GM23248 (cell line): ENCODE measurements at regions not wholly inside any gene's neighbourhood (a gene's known extent, or its start where the extent isn't known, plus 50 kb on each side); places are given as distances from the start of the nearest gene placed in this dataset.

ENCODE experiments used
- DNase-seq: peaks from one replicate; pipeline ENCODE4 v3.0.0-alpha.2; 2015
- H2AFZ ChIP-seq: fragments of 200-600 bp; sonication (generic); 2 replicates; pipeline ENCODE4 v1.6.1; 2016; ENCODE audit warnings: antibody characterized with exemption
- H3F3A ChIP-seq: fragments of 200-600 bp; sonication (generic); 2 replicates; pipeline ENCODE4 v1.6.1; 2016; ENCODE audit warnings: mild to moderate bottlenecking, antibody characterized with exemption, mixed run types; ENCODE audit not compliant: insufficient read depth
- H3K27ac ChIP-seq: fragments of 200-600 bp; sonication (generic); 2 replicates; pipeline ENCODE4 v1.5.1; 2016; ENCODE audit warnings: mild to moderate bottlenecking
- H3K27me3 ChIP-seq: fragments of 200-600 bp; sonication (generic); replicated peaks from 2 replicates; pipeline ENCODE4 v1.6.1; 2016; ENCODE audit warnings: mild to moderate bottlenecking; ENCODE audit not compliant: insufficient read depth
- H3K36me3 ChIP-seq: fragments of 200-600 bp; sonication (generic); 2 replicates; pipeline ENCODE4 v1.6.1; 2016; ENCODE audit warnings: low read depth, mild to moderate bottlenecking
- H3K4me1 ChIP-seq: fragments of 200-600 bp; sonication (generic); 2 replicates; pipeline ENCODE4 v1.6.1; 2016; ENCODE audit warnings: mild to moderate bottlenecking; ENCODE audit not compliant: insufficient read depth
- H3K4me2 ChIP-seq: fragments of 200-600 bp; sonication (generic); one replicate; pipeline ENCODE4 v1.6.1; 2016; ENCODE audit warnings: mild to moderate bottlenecking; ENCODE audit not compliant: unreplicated experiment
- H3K4me3 ChIP-seq: fragments of 200-600 bp; sonication (generic); 2 replicates; pipeline ENCODE4 v1.5.1; 2016; ENCODE audit warnings: mild to moderate bottlenecking
- H3K79me2 ChIP-seq: fragments of 200-600 bp; sonication (generic); 2 replicates; pipeline ENCODE4 v1.6.1; 2016; ENCODE audit warnings: mild to moderate bottlenecking; ENCODE audit not compliant: insufficient read depth
- H3K9ac ChIP-seq: fragments of 200-600 bp; sonication (generic); 2 replicates; pipeline ENCODE4 v1.6.1; 2016; ENCODE audit warnings: mild to moderate bottlenecking
- H3K9me2 ChIP-seq: fragments of 200-600 bp; sonication (generic); 2 replicates; pipeline ENCODE4 v1.6.1; 2016; ENCODE audit warnings: mixed run types, mild to moderate bottlenecking, moderate library complexity; ENCODE audit not compliant: insufficient read depth
- H3K9me3 ChIP-seq: fragments of 200-600 bp; sonication (generic); one replicate; pipeline ENCODE4 v1.6.1; 2017; ENCODE audit warnings: low read depth
- H4K20me1 ChIP-seq: fragments of 200-600 bp; sonication (generic); 2 replicates; pipeline ENCODE4 v1.6.0; 2016; ENCODE audit not compliant: insufficient read depth
- EZH2 ChIP-seq: fragments of 200-600 bp; sonication (generic); IDR thresholded peaks from 2 replicates; pipeline ENCODE4 v1.6.1; 2018; ENCODE audit warnings: antibody characterized with exemption, mild to moderate bottlenecking; ENCODE audit not compliant: insufficient read depth, poor library complexity, severe bottlenecking
- EZH2phosphoT487 ChIP-seq: fragments of 200-600 bp; sonication (generic); IDR thresholded peaks from 2 replicates; pipeline ENCODE4 v1.6.1; 2018; ENCODE audit warnings: antibody characterized with exemption, moderate library complexity, mild to moderate bottlenecking, low read depth; ENCODE audit not compliant: insufficient read depth
- WGBS, 2 experiments: methylation state at CpG; one replicate each; pipeline ENCODE4 v1.1.6; 2015 to 2017; ENCODE audit warnings: low lambda C conversion rate in 2 of 2, low coverage in 1 of 2; ENCODE audit errors: missing lambda C conversion rate in 2 of 2; 5-methylcytosine and 5-hydroxymethylcytosine counted together
- in situ Hi-C: fragments of 300-500 bp; cut with MboI; formaldehyde crosslinking; loops from 2 replicates; pipeline ENCODE4 v1.15.0; 2020

DNA sequence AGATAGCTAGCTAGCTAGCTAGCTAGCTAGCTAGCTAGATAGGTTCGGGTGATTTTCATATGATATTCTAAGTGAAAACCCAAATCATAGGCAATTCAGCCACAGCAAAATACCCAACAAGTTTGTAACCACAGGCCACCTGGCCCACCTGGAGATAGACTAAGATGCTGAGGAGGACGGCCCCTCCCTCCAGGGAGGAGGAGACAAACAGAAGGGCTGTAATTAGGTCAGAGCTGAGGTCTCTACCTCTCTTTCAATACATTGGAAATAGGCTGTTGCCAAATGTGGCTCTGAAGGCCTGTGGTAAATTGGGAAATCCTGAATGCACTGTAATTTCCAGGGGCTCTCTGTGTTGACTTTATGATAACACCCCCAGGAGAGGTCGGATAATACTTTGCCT lies 382.2 kb downstream of the FGF9 start:
- Histone ChIP-seq H3K79me2 (no peaks in the 10 kb centered on the region), H3F3A (no peaks in the 10 kb centered on the region), H3K27ac (no peak overlapping the region), H3K4me2 (no peak overlapping the region), H3K36me3 (no peaks in the 10 kb centered on the region), H3K9me2 (no peaks in the 10 kb centered on the region), H3K9me3 (no peaks in the 10 kb centered on the region), H3K9ac (no peak overlapping the region), H2AFZ (no peak overlapping the region), H3K27me3 (no peaks in the 10 kb centered on the region), H3K4me3 (no peak overlapping the region), H3K4me1 (no peaks in the 10 kb centered on the region), H4K20me1 (no peaks in the 10 kb centered on the region)
- WGBS, 2 experiments: 37 to 38% methylated on average over 3 of the region's 3 CpGs
- in situ Hi-C loops: no loop called here
- no peak for DNase-seq
- TF ChIP-seq EZH2phosphoT487 (no peak), EZH2 (no peak)

DNA sequence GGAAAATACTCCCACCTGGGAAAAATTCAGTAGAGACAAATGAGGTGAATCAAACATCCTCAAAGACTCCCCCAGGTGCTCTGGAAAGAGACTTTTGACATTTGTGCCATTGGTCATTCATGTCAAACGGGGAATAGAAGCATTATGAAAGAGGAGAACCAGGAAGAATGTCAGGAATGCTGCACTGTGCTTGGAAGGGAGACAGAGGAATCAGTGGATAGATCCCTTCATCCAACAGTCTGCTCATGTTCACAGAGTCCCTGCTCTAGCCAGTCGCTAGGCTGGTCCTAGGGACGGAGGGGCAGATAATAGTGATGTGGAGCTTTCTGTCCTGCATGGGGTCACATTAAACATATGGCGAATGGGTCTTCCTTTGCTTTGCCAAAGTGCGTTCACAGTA lies 384.4 kb downstream of the FGF9 start:
- TF ChIP-seq EZH2phosphoT487 (no peak), EZH2 (no peak)
- 35% methylated on average over 5 of the region's 5 CpGs for WGBS, 2 experiments

DNA sequence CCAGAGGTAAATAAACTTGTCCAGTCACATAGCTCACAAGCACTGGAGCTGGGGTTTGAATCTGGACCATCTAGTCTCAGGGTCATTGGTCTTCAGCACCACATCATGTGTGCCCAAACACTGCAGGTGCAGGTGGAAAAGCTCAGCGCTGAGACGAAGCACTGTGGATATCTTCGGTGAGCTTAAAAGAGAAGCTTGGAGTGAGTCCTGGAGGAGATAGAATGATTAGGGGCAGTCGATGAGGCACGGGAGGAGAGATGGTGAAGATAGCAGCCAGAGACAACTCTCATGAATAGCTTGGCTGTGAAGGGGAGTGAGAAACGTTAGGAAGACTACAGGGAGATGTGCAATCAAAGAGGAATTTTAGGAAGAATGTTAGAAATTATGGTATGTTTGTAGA lies 389.3 kb downstream of the FGF9 start:
- Histone ChIP-seq H3K27me3 (no peaks in the 10 kb centered on the region), H3K9me3 (no peaks in the 10 kb centered on the region), H3K4me1 (no peaks in the 10 kb centered on the region), H3F3A (no peaks in the 10 kb centered on the region), H2AFZ (no peak overlapping the region), H3K4me3 (no peak overlapping the region), H3K9ac (no peak overlapping the region), H3K9me2 (no peaks in the 10 kb centered on the region), H3K79me2 (no peaks in the 10 kb centered on the region), H3K4me2 (no peak overlapping the region), H3K36me3 (no peaks in the 10 kb centered on the region), H4K20me1 (no peaks in the 10 kb centered on the region), H3K27ac (no peak overlapping the region)
- WGBS, 2 experiments: 29 to 30% methylated on average over 6 of the region's 6 CpGs
- no peak for DNase-seq
- in situ Hi-C loops: no loop called here
- TF ChIP-seq EZH2phosphoT487 (no peak), EZH2 (no peak)

More for the DNA sequence above, 384.4 kb downstream of the FGF9 start:
- Histone ChIP-seq H3K4me1 (no peaks in the 10 kb centered on the region), H3K27ac (no peak overlapping the region), H3K4me2 (no peak overlapping the region), H3K9me2 (no peaks in the 10 kb centered on the region), H3K9ac (no peak overlapping the region), H3K79me2 (no peaks in the 10 kb centered on the region), H4K20me1 (no peaks in the 10 kb centered on the region), H2AFZ (no peak overlapping the region), H3K4me3 (no peak overlapping the region), H3K9me3 (no peaks in the 10 kb centered on the region), H3K36me3 (no peaks in the 10 kb centered on the region), H3K27me3 (no peaks in the 10 kb centered on the region), H3F3A (no peaks in the 10 kb centered on the region)
- in situ Hi-C loops: no loop called here
- DNase-seq: no peak

DNA sequence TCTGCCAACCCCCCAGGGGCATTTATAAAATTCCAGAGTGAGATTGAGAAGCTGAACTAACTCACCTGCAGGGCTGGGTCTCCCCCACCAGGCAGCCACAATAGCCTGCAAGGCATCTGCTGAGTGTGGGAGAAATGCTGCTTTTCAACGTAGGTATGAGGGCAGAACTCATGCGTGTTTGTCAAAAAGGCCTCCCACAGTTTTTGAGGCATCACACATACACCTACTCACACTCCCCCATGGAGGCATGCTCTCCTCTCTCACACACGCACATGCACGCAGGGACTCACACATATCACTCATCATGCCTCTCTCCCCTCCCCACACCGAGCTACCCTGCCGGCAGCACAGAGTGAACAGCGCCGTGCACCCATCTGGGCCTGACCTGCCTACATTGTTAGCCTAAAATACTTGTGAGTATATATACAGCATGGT lies 390.5 kb downstream of the FGF9 start:
- Histone ChIP-seq H4K20me1 (no peaks in the 10 kb centered on the region), H3K9me3 (no peaks in the 10 kb centered on the region), H3K36me3 (no peaks in the 10 kb centered on the region), H3K27ac (no peak overlapping the region), H3K4me2 (no peak overlapping the region), H3K4me3 (no peak overlapping the region), H3K27me3 (no peaks in the 10 kb centered on the region), H3K4me1 (no peaks in the 10 kb centered on the region), H3F3A (no peaks in the 10 kb centered on the region), H3K9me2 (no peaks in the 10 kb centered on the region), H3K9ac (no peak overlapping the region), H3K79me2 (no peaks in the 10 kb centered on the region), H2AFZ (no peak overlapping the region)
- in situ Hi-C loops: no loop called here
- no peak for DNase-seq
- WGBS, 2 experiments: 70% methylated on average over 8 of the region's 8 CpGs
- TF ChIP-seq EZH2 (no peak), EZH2phosphoT487 (no peak)

DNA sequence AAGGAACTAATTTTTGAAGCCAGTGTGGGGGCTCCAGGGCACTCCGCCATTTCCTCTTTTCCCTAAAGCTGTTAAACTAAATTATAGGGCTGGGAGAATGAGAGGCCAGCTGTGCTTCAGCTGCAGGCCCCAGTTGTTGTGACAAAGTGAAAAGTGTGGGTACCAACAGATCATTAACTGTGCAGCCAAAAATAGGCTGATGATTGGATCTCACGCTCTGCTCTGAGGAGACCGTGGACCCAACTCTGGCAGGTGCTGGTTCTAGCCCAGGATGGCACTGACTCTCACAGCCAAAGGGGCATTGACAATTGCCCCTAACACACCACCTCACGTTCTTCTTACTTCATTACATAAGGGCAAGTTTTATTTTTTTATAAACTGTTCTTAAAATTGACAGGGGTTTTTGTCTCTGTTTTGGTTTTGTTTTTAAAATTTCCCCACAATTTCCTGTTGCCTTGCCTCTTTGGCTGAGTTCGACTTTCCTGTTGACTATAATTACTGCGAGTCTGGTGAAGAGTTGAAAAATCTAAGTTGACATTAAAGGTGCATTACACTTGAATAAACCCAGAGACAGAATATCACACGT lies 391.0 kb downstream of the FGF9 start:
- H3K4me2 ChIP-seq: no peak overlapping the region
- no peak overlapping the region for H3K27ac ChIP-seq
- H3K9me2 ChIP-seq: no peaks in the 10 kb centered on the region
- no peaks in the 10 kb centered on the region for H4K20me1 ChIP-seq
- in situ Hi-C loops: no loop called here
- TF ChIP-seq EZH2phosphoT487 (no peak), EZH2 (no peak)
- H3K79me2 ChIP-seq: no peaks in the 10 kb centered on the region
- no peaks in the 10 kb centered on the region for H3K36me3 ChIP-seq
- no peak overlapping the region for H3K9ac ChIP-seq
- 43 to 44% methylated on average over 7 of the region's 7 CpGs for WGBS, 2 experiments
- no peaks in the 10 kb centered on the region for H3F3A ChIP-seq
- H3K4me1 ChIP-seq: no peaks in the 10 kb centered on the region
- no peak for DNase-seq
- no peaks in the 10 kb centered on the region for H3K27me3 ChIP-seq
- no peaks in the 10 kb centered on the region for H3K9me3 ChIP-seq
- H2AFZ ChIP-seq: no peak overlapping the region
- H3K4me3 ChIP-seq: no peak overlapping the region
